ENCODE measurements at regions not wholly inside any gene's neighbourhood (a gene's known extent, or its start where the extent isn't known, plus 50 kb on each side); places are given as distances from the start of the nearest gene placed in this dataset.
A peak's percentile ranks its signal among the peaks of the same experiment; 100 is the strongest.

GRCh38 chr22:47231759-47232158, 469.3 kb downstream of the TBC1D22A start:
- Histone ChIP-seq H3K4me2 (ENCODE audit: unreplicated experiment) (no peak overlapping the region), H3K9me3 (ENCODE audit: low read depth) (no peaks in the 10 kb centered on the region), H3F3A (ENCODE audit: insufficient read depth) (no peaks in the 10 kb centered on the region), H2AFZ (no peak overlapping the region), H4K20me1 (ENCODE audit: insufficient read depth) (no peaks in the 10 kb centered on the region), H3K4me1 (ENCODE audit: insufficient read depth) (no peaks in the 10 kb centered on the region), H3K27ac (no peak overlapping the region), H3K36me3 (ENCODE audit: low read depth) (no peaks in the 10 kb centered on the region), H3K27me3 (replicated peaks; ENCODE audit: insufficient read depth) (no peaks in the 10 kb centered on the region), H3K79me2 (ENCODE audit: insufficient read depth) (no peaks in the 10 kb centered on the region), H3K9me2 (ENCODE audit: insufficient read depth) (no peaks in the 10 kb centered on the region), H3K4me3 (no peak overlapping the region), H3K9ac (no peak overlapping the region)
- TF ChIP-seq EZH2 (IDR thresholded peaks at IDR 0.05; ENCODE audit: insufficient read depth, poor library complexity, severe bottlenecking) (no peak), EZH2phosphoT487 (IDR thresholded peaks at IDR 0.05; ENCODE audit: insufficient read depth, low read depth) (no peak)
- WGBS, 2 experiments (ENCODE audit: low coverage in 1 of 2, low lambda C conversion rate in 2 of 2, missing lambda C conversion rate in 2 of 2) = 25% methylated on average over 7 of the region's 7 CpGs
- no peak for DNase-seq
- in situ Hi-C loops (cut with MboI) = no loop called here

GRCh38 chr22:47230741-47231140, 468.3 kb downstream of the TBC1D22A start:
- in situ Hi-C loops (cut with MboI) = no loop called here
- no peaks in the 10 kb centered on the region for H3K9me3 ChIP-seq (ENCODE audit: low read depth)

GRCh38 chr22:47230251-47230650, 467.8 kb downstream of the TBC1D22A start:
- DNase-seq = no peak
- Histone ChIP-seq H3F3A (ENCODE audit: insufficient read depth) (no peaks in the 10 kb centered on the region), H3K4me2 (ENCODE audit: unreplicated experiment) (no peak overlapping the region), H3K27ac (no peak overlapping the region), H3K36me3 (ENCODE audit: low read depth) (no peaks in the 10 kb centered on the region), H3K27me3 (replicated peaks; ENCODE audit: insufficient read depth) (no peaks in the 10 kb centered on the region), H3K4me1 (ENCODE audit: insufficient read depth) (no peaks in the 10 kb centered on the region), H3K9me3 (ENCODE audit: low read depth) (no peaks in the 10 kb centered on the region), H3K9ac (no peak overlapping the region), H3K79me2 (ENCODE audit: insufficient read depth) (no peaks in the 10 kb centered on the region), H3K9me2 (ENCODE audit: insufficient read depth) (no peaks in the 10 kb centered on the region), H2AFZ (no peak overlapping the region), H3K4me3 (no peak overlapping the region), H4K20me1 (ENCODE audit: insufficient read depth) (no peaks in the 10 kb centered on the region)
- in situ Hi-C loops (cut with MboI) = no loop called here
- no peak for TF ChIP-seq EZH2phosphoT487 (IDR thresholded peaks at IDR 0.05; ENCODE audit: insufficient read depth, low read depth)
- no peak for TF ChIP-seq EZH2 (IDR thresholded peaks at IDR 0.05; ENCODE audit: insufficient read depth, poor library complexity, severe bottlenecking)
- 50 to 51% methylated on average over 7 of the region's 7 CpGs for WGBS, 2 experiments (ENCODE audit: low coverage in 1 of 2, low lambda C conversion rate in 2 of 2, missing lambda C conversion rate in 2 of 2)

More at GRCh38 chr22:47230741-47231140, 468.3 kb downstream of the TBC1D22A start:
- H2AFZ ChIP-seq = no peak overlapping the region
- no peak overlapping the region for H3K27ac ChIP-seq
- no peaks in the 10 kb centered on the region for H3K79me2 ChIP-seq (ENCODE audit: insufficient read depth)
- no peaks in the 10 kb centered on the region for H3K9me2 ChIP-seq (ENCODE audit: insufficient read depth)
- no peaks in the 10 kb centered on the region for H3K27me3 ChIP-seq (replicated peaks; ENCODE audit: insufficient read depth)
- no peaks in the 10 kb centered on the region for H3F3A ChIP-seq (ENCODE audit: insufficient read depth)
- H3K4me1 ChIP-seq (ENCODE audit: insufficient read depth) = no peaks in the 10 kb centered on the region
- H3K9ac ChIP-seq = no peak overlapping the region
- WGBS, 2 experiments (ENCODE audit: low coverage in 1 of 2, low lambda C conversion rate in 2 of 2, missing lambda C conversion rate in 2 of 2) = 62 to 80% methylated on average over 5 of the region's 5 CpGs
- H4K20me1 ChIP-seq (ENCODE audit: insufficient read depth) = no peaks in the 10 kb centered on the region
- no peak for TF ChIP-seq EZH2 (IDR thresholded peaks at IDR 0.05; ENCODE audit: insufficient read depth, poor library complexity, severe bottlenecking)
- TF ChIP-seq EZH2phosphoT487 (IDR thresholded peaks at IDR 0.05; ENCODE audit: insufficient read depth, low read depth) = no peak
- H3K4me3 ChIP-seq = no peak overlapping the region
- no peak overlapping the region for H3K4me2 ChIP-seq (ENCODE audit: unreplicated experiment)
- no peak for DNase-seq
- H3K36me3 ChIP-seq (ENCODE audit: low read depth) = no peaks in the 10 kb centered on the region

- no peaks in the 10 kb centered on the region for H3K27me3 ChIP-seq (replicated peaks; ENCODE audit: insufficient read depth)
- in situ Hi-C loops (cut with MboI) = no loop called here
- no peaks in the 10 kb centered on the region for H3K79me2 ChIP-seq (ENCODE audit: insufficient read depth)
- no peak overlapping the region for H3K9ac ChIP-seq
- H2AFZ ChIP-seq = no peak overlapping the region
- H3K9me3 ChIP-seq (ENCODE audit: low read depth) = no peaks in the 10 kb centered on the region
- no peaks in the 10 kb centered on the region for H3F3A ChIP-seq (ENCODE audit: insufficient read depth)
- H3K4me1 ChIP-seq (ENCODE audit: insufficient read depth) = no peaks in the 10 kb centered on the region
- H3K4me2 ChIP-seq (ENCODE audit: unreplicated experiment) = no peak overlapping the region
- WGBS, 2 experiments (ENCODE audit: low coverage in 1 of 2, low lambda C conversion rate in 2 of 2, missing lambda C conversion rate in 2 of 2) = 26 to 28% methylated on average over 3 of the region's 3 CpGs
- H3K27ac ChIP-seq = no peak overlapping the region
- no peak overlapping the region for H3K4me3 ChIP-seq
- no peaks in the 10 kb centered on the region for H3K9me2 ChIP-seq (ENCODE audit: insufficient read depth)
- no peaks in the 10 kb centered on the region for H3K36me3 ChIP-seq (ENCODE audit: low read depth)
- H4K20me1 ChIP-seq (ENCODE audit: insufficient read depth) = no peaks in the 10 kb centered on the region
- DNase-seq = peak; percentile 4
- TF ChIP-seq EZH2 (IDR thresholded peaks at IDR 0.05; ENCODE audit: insufficient read depth, poor library complexity, severe bottlenecking) = no peak
Measured at GRCh38 chr22:47228767-47229166, 466.3 kb downstream of the TBC1D22A start.
